Stimulated activated CD8-positive, alpha-beta memory T cell treated with anti-CD3 and anti-CD28 coated beads, Interleukin-7, amount 100 ng/mL, for 48 hours (primary cell): ENCODE measurements at regions not wholly inside any gene's neighbourhood (a gene's known extent, or its start where the extent isn't known, plus 50 kb on each side); places are given as distances from the start of the nearest gene placed in this dataset.
"Not testable (repeated sequence)": the region's sequence is repeated elsewhere in the genome, so short reads cannot be mapped to it uniquely, and the experiment has no call there.

Experiments
- DNase-seq, 2 donors: peaks; one replicate each; pipeline ENCODE4 v3.0.0-alpha.2; 2020; ENCODE audit warnings: low read depth in 1 of 2; ENCODE audit errors: extremely low read depth in 1 of 2

- no peak for DNase-seq
These were observed 1323.0 kb downstream of the BRD1 start for GRCh38 chr22:48504519-48505140.

GRCh38 chr22:48503876-48504275 lies 1323.8 kb downstream of the BRD1 start:
- no peak for DNase-seq

GRCh38 chr22:48503035-48503625 lies 1324.5 kb downstream of the BRD1 start:
- no peak for DNase-seq

- no peak for DNase-seq
These were observed 1326.4 kb downstream of the BRD1 start for GRCh38 chr22:48501231-48501750.

- DNase-seq = no peak
These were observed 1327.0 kb downstream of the BRD1 start for GRCh38 chr22:48500471-48501230.

GRCh38 chr22:48499456-48500425 lies 1327.9 kb downstream of the BRD1 start:
- no peak for DNase-seq

GRCh38 chr22:48498526-48499331 lies 1328.9 kb downstream of the BRD1 start:
- DNase-seq = no peak

- not testable (repeated sequence) for DNase-seq
These were observed 1329.7 kb downstream of the BRD1 start for GRCh38 chr22:48497743-48498520.

GRCh38 chr22:48496987-48497650 lies 1330.6 kb downstream of the BRD1 start:
- DNase-seq = no peak

GRCh38 chr22:48496226-48496845 lies 1331.3 kb downstream of the BRD1 start:
- DNase-seq = no peak

GRCh38 chr22:48495751-48496080 lies 1332.0 kb downstream of the BRD1 start:
- no peak for DNase-seq

- no peak for DNase-seq
These were observed 1332.5 kb downstream of the BRD1 start for GRCh38 chr22:48494968-48495750.

- DNase-seq = no peak
These were observed 1333.3 kb downstream of the BRD1 start for GRCh38 chr22:48494256-48494967.

GRCh38 chr22:48493733-48494132 lies 1333.9 kb downstream of the BRD1 start:
- DNase-seq = no peak

GRCh38 chr22:48492366-48493320 lies 1335.0 kb downstream of the BRD1 start:
- DNase-seq = peak in 1 of 2 donors; percentile 14

GRCh38 chr22:48491451-48491941 lies 1336.2 kb downstream of the BRD1 start:
- no peak for DNase-seq
